ENCODE measurements at regions not wholly inside any gene's neighbourhood (a gene's known extent, or its start where the extent isn't known, plus 50 kb on each side); places are given as distances from the start of the nearest gene placed in this dataset.

GRCh38 chr20:24862606-24863005 is 86.5 kb upstream of the CST7 start:
- DNase-seq (ENCODE audit: low read depth in 1 of 2, low spot score in 1 of 2) (no peak), FAIRE-seq (no peak), ATAC-seq (no peak)
- 26% methylated on average over 6 of the region's 6 CpGs for WGBS (ENCODE audit: missing lambda C conversion rate)
- no peak overlapping the region for H3K27ac ChIP-seq
- peaks cover 21% of the 10 kb centered on the region for H3K9me3 ChIP-seq
- POLR2A ChIA-PET = no interaction called here
- H3K4me3 ChIP-seq = no peak overlapping the region
- no peak overlapping the region for H3K4me2 ChIP-seq
- CTCF ChIA-PET = interaction anchor here (1.0 kb wide), 1 partner anchor 12 kb away, joined by 3 read pairs; no protein-coding TSS in a partner anchor
- TF ChIP-seq TFCP2L1 (CRISPR knock-in tag; IDR thresholded peaks at IDR 0.05) (no peak), NFE2L2 (conservative IDR thresholded peaks at IDR 0.05; ENCODE audit: low read length) (no peak), BHLHE40 (IDR thresholded peaks at IDR 0.05; ENCODE audit: low read depth, low read length) (no peak), JUN (IDR thresholded peaks at IDR 0.05) (no peak), HOXA7 (CRISPR knock-in tag; IDR thresholded peaks at IDR 0.05) (no peak), KDM1A (IDR thresholded peaks at IDR 0.05; ENCODE audit: low read depth) (no peak)
- no peaks in the 10 kb centered on the region for H3K4me1 ChIP-seq

GRCh38 chr20:24863356-24863755 is 85.7 kb upstream of the CST7 start:
- no peaks in the 10 kb centered on the region for H3K4me1 ChIP-seq
- 87% methylated on average over 2 of the region's 2 CpGs for WGBS (ENCODE audit: missing lambda C conversion rate)
- POLR2A ChIA-PET = no interaction called here
- H3K9me3 ChIP-seq = peaks cover 21% of the 10 kb centered on the region
- CTCF ChIA-PET = interaction anchor here (0.6 to 0.8 kb wide), 2 partner anchors 42 to 56 kb away, joined by 3 read pairs; no protein-coding TSS in a partner anchor
- no peak overlapping the region for H3K4me2 ChIP-seq
- H3K4me3 ChIP-seq = no peak overlapping the region
- DNase-seq (ENCODE audit: low read depth in 1 of 2, low spot score in 1 of 2) (no peak), ATAC-seq (no peak), FAIRE-seq (no peak)
- H3K27ac ChIP-seq = no peak overlapping the region
- TF ChIP-seq RCOR1 (IDR thresholded peaks at IDR 0.05; ENCODE audit: low read depth, low read length) (no peak), RAD21 (conservative IDR thresholded peaks at IDR 0.05 in 1 of 2, IDR thresholded peaks at IDR 0.05 in 1 of 2) (no peak), CTCF (IDR thresholded peaks at IDR 0.05) (no peak), FOSL2 (IDR thresholded peaks at IDR 0.05) (no peak), FOSL2 (CRISPR knock-in tag; IDR thresholded peaks at IDR 0.05) (no peak), PHF8 (IDR thresholded peaks at IDR 0.05; ENCODE audit: borderline replicate concordance, low read depth) (no peak), SREBF2 (IDR thresholded peaks at IDR 0.05) (no peak)

- 0% methylated on average over 1 of the region's 1 CpG for WGBS (ENCODE audit: missing lambda C conversion rate)
- peaks cover 21% of the 10 kb centered on the region for H3K9me3 ChIP-seq
- CTCF ChIA-PET = no interaction called here
- H3K27ac ChIP-seq = no peak overlapping the region
- TF ChIP-seq CHD2 (IDR thresholded peaks at IDR 0.05; ENCODE audit: low read length, partially characterized antibody) = no peak
- TF ChIP-seq POLR2A (IDR thresholded peaks at IDR 0.05; ENCODE audit: low read length) = no peak
- no peak for TF ChIP-seq ZFP36 (IDR thresholded peaks at IDR 0.05; ENCODE audit: borderline replicate concordance, partially characterized antibody)
- TF ChIP-seq CBX8 (IDR thresholded peaks at IDR 0.05) = no peak
- no peak for TF ChIP-seq HMGXB4 (CRISPR knock-in tag; IDR thresholded peaks at IDR 0.05; ENCODE audit: borderline replicate concordance)
- no peak for TF ChIP-seq FOSB (CRISPR knock-in tag; IDR thresholded peaks at IDR 0.05)
- no peak for TF ChIP-seq TP53 (CRISPR knock-in tag; IDR thresholded peaks at IDR 0.05)
- TF ChIP-seq BHLHE40 (IDR thresholded peaks at IDR 0.05; ENCODE audit: low read depth, low read length) = no peak
- no peak for TF ChIP-seq HOXB13 (CRISPR knock-in tag; IDR thresholded peaks at IDR 0.05; ENCODE audit: low read depth)
- no peak for TF ChIP-seq EP300 (IDR thresholded peaks at IDR 0.05)
- TF ChIP-seq JUN (IDR thresholded peaks at IDR 0.05) = no peak
- POLR2A ChIA-PET = no interaction called here
- H3K4me3 ChIP-seq = no peak overlapping the region
- no peak for DNase-seq (ENCODE audit: low read depth in 1 of 2, low spot score in 1 of 2)
- FAIRE-seq = no peak
- no peaks in the 10 kb centered on the region for H3K4me1 ChIP-seq
- H3K4me2 ChIP-seq = no peak overlapping the region
- ATAC-seq = no peak
Observed at GRCh38 chr20:24866008-24866407, 83.1 kb upstream of the CST7 start.

Measured in A549 (cell line).